ENCODE measurements at regions not wholly inside any gene's neighbourhood (a gene's known extent, or its start where the extent isn't known, plus 50 kb on each side); places are given as distances from the start of the nearest gene placed in this dataset.

GRCh38 chr21:35651196-35651595 is 409.1 kb downstream of the SETD4 start:
- H3K4me3 ChIP-seq = no peak overlapping the region
- 48% methylated on average over 4 of the region's 4 CpGs for WGBS
- no peaks in the 10 kb centered on the region for H3K4me1 ChIP-seq
- no peaks in the 10 kb centered on the region for H3K9me3 ChIP-seq
- H3K27ac ChIP-seq = no peak overlapping the region
- H3K36me3 ChIP-seq = no peaks in the 10 kb centered on the region
- no peaks in the 10 kb centered on the region for H3K27me3 ChIP-seq
- TF ChIP-seq POLR2A (IDR thresholded peaks at IDR 0.05) = no peak
- TF ChIP-seq POLR2AphosphoS5 (IDR thresholded peaks at IDR 0.05) = no peak
- TF ChIP-seq CTCF (IDR thresholded peaks at IDR 0.05) = no peak
- no peak for TF ChIP-seq EP300 (IDR thresholded peaks at IDR 0.05)
- DNase-seq (ENCODE audit: low spot score in 2 of 2) = no peak

- Histone ChIP-seq H3K27me3 (no peaks in the 10 kb centered on the region), H3K36me3 (no peaks in the 10 kb centered on the region), H3K4me1 (no peaks in the 10 kb centered on the region), H3K4me3 (no peak overlapping the region), H3K27ac (no peak overlapping the region), H3K9me3 (no peaks in the 10 kb centered on the region)
- TF ChIP-seq POLR2A (IDR thresholded peaks at IDR 0.05) = no peak
- no peak for TF ChIP-seq EP300 (IDR thresholded peaks at IDR 0.05)
- TF ChIP-seq CTCF (IDR thresholded peaks at IDR 0.05) = no peak
- no peak for TF ChIP-seq POLR2AphosphoS5 (IDR thresholded peaks at IDR 0.05)
- no peak for DNase-seq (ENCODE audit: low spot score in 2 of 2)
- 46% methylated on average over 4 of the region's 4 CpGs for WGBS
Measured at GRCh38 chr21:35649186-35649585, 411.1 kb downstream of the SETD4 start.

- H3K36me3 ChIP-seq = no peaks in the 10 kb centered on the region
- no peaks in the 10 kb centered on the region for H3K9me3 ChIP-seq
- 54% methylated on average over 2 of the region's 2 CpGs for WGBS
- H3K27ac ChIP-seq = no peak overlapping the region
- no peak for DNase-seq (ENCODE audit: low spot score in 2 of 2)
- TF ChIP-seq EP300 (IDR thresholded peaks at IDR 0.05) = no peak
- no peak for TF ChIP-seq POLR2A (IDR thresholded peaks at IDR 0.05)
- TF ChIP-seq CTCF (IDR thresholded peaks at IDR 0.05) = no peak
- H3K4me3 ChIP-seq = no peak overlapping the region
- no peaks in the 10 kb centered on the region for H3K4me1 ChIP-seq
- no peaks in the 10 kb centered on the region for H3K27me3 ChIP-seq
Measured at GRCh38 chr21:35648512-35648911, 411.8 kb downstream of the SETD4 start.

GRCh38 chr21:35646606-35647005 is 413.7 kb downstream of the SETD4 start:
- H3K4me3 ChIP-seq = no peak overlapping the region
- H3K36me3 ChIP-seq = no peaks in the 10 kb centered on the region
- no peak for TF ChIP-seq POLR2AphosphoS5 (IDR thresholded peaks at IDR 0.05)
- TF ChIP-seq EP300 (IDR thresholded peaks at IDR 0.05) = no peak
- TF ChIP-seq POLR2A (IDR thresholded peaks at IDR 0.05) = no peak
- TF ChIP-seq CTCF (IDR thresholded peaks at IDR 0.05) = no peak
- H3K4me1 ChIP-seq = no peaks in the 10 kb centered on the region
- no peaks in the 10 kb centered on the region for H3K9me3 ChIP-seq
- DNase-seq (ENCODE audit: low spot score in 2 of 2) = no peak
- WGBS = 81% methylated on average over 2 of the region's 2 CpGs
- H3K27ac ChIP-seq = no peak overlapping the region
- no peaks in the 10 kb centered on the region for H3K27me3 ChIP-seq

- TF ChIP-seq POLR2A (IDR thresholded peaks at IDR 0.05) (no peak), EP300 (IDR thresholded peaks at IDR 0.05) (no peak), CTCF (IDR thresholded peaks at IDR 0.05) (no peak), POLR2AphosphoS5 (IDR thresholded peaks at IDR 0.05) (no peak)
- H3K27ac ChIP-seq = no peak overlapping the region
- no peaks in the 10 kb centered on the region for H3K4me1 ChIP-seq
- no peaks in the 10 kb centered on the region for H3K27me3 ChIP-seq
- no peaks in the 10 kb centered on the region for H3K36me3 ChIP-seq
- DNase-seq (ENCODE audit: low spot score in 2 of 2) = no peak
- H3K9me3 ChIP-seq = no peaks in the 10 kb centered on the region
- H3K4me3 ChIP-seq = no peak overlapping the region
- WGBS = 88% methylated on average over 2 of the region's 2 CpGs
Measured at GRCh38 chr21:35645991-35646390, 414.3 kb downstream of the SETD4 start.

Measured in suprapubic skin (tissue), 4 donors.